Right lobe of liver (tissue), 6 donors: ENCODE measurements at regions not wholly inside any gene's neighbourhood (a gene's known extent, or its start where the extent isn't known, plus 50 kb on each side); places are given as distances from the start of the nearest gene placed in this dataset.
"Not testable (repeated sequence)": the region's sequence is repeated elsewhere in the genome, so short reads cannot be mapped to it uniquely, and the experiment has no call there.

Experiments
- ATAC-seq, 4 donors: fragments of 200-7000 bp; cut with Tn5 transposase; one replicate each; pipeline ENCODE4 v1.9.1; 2020; ENCODE audit warnings: mild to moderate bottlenecking in 4 of 4, moderate library complexity in 4 of 4
- DNase-seq, 3 donors: peaks; one replicate each; pipeline ENCODE4 v3.0.0-alpha.2; 2020
- H3K27ac ChIP-seq, 3 donors: fragments of 200-600 bp; one replicate each; pipeline ENCODE4 v1.8.0; 2022
- H3K27me3 ChIP-seq, 2 donors: fragments of 200-600 bp; one replicate each; pipeline ENCODE4 v1.8.0; 2022
- H3K36me3 ChIP-seq, 4 donors: fragments of 200-600 bp; sonication (generic) in 1 of 4; one replicate each; pipeline versions ENCODE4 v1.5.1 to v1.8.0; 2017 to 2022; ENCODE audit warnings: control low read depth in 1 of 4
- H3K4me1 ChIP-seq, 4 donors: fragments of 200-600 bp; sonication (generic) in 1 of 4; one replicate each; pipeline versions ENCODE4 v1.5.1 to v1.8.0; 2017 to 2022; ENCODE audit warnings: control low read depth in 1 of 4
- H3K4me3 ChIP-seq, 3 donors: fragments of 200-600 bp; one replicate each; pipeline ENCODE4 v1.8.0; 2022
- H3K9me3 ChIP-seq, 4 donors: fragments of 200-600 bp; sonication (generic) in 1 of 4; one replicate each; pipeline versions ENCODE4 v1.5.1 to v1.8.0; 2017 to 2022; ENCODE audit warnings: control low read depth in 1 of 4
- POLR2A ChIP-seq: fragments of 450-650 bp; IDR thresholded peaks from one replicate; pipeline ENCODE4 v1.6.1; 2017; ENCODE audit warnings: antibody characterized with exemption, mild to moderate bottlenecking
- WGBS: methylation state at CpG from one replicate; pipeline ENCODE4 v1.1.6; 2018; ENCODE audit warnings: low coverage, low lambda C conversion rate; ENCODE audit not compliant: insufficient coverage; ENCODE audit errors: missing lambda C conversion rate; 5-methylcytosine and 5-hydroxymethylcytosine counted together
- intact Hi-C, 2 donors: fragments of 100-400 bp; cut with DNase I; formaldehyde crosslinking; loops; one replicate each; pipeline versions ENCODE4 v1.11.2 to v1.14.1; 2022
- TF ChIP-seq, protein P1 (sequence below), 4 donors: fragments of 200-600 bp in 3 of 4; fragments of 450-650 bp in 1 of 4; IDR thresholded peaks; one replicate each; pipeline versions ENCODE4 v1.5.1 to v1.8.0; 2016 to 2022; ENCODE audit warnings: antibody characterized with exemption in 4 of 4, mild to moderate bottlenecking in 2 of 4
- donor health status: DM: no; HTN: yes; CAD: no.
- donor health status: DM: no; HTN: no; CAD: no.
- donor health status: DM: no; HTN: no; CAD: no.
- donor health status: DM: no; HTN: yes; CAD: no.
- donor health status: DM: no; HTN: yes; CAD: no.

DNA sequence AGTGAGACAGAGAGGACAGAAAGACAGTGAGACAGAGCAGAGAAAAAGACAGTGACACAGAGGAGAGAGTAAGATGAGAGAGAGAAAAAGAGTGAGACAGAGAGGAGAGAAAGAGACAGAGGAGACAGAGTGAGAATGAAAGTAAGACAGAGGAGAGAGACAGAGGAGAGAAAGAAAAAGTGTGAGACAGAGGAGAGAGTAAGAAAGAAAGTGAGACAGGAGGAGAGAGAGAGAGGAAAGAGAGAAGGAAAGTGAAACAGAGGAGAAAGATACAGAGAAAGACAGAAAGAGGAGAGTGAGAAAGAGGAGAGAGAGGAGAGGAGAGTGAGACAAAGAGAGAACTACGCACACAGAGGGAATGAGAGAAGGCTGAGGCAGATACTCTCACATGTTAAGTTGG, 411.6 kb upstream of the USP9Y start:
- Histone ChIP-seq H3K9me3 (no peaks in the 10 kb centered on the region), H3K4me3 (no peak overlapping the region), H3K36me3 (no peaks in the 10 kb centered on the region), H3K4me1 (no peaks in the 10 kb centered on the region), H3K27me3 (no peaks in the 10 kb centered on the region), H3K27ac (no peak overlapping the region)
- DNase-seq (no peak), ATAC-seq (no peak)
- no CpG with 5 or more reads among the region's 1 CpG for WGBS
- no peak for TF ChIP-seq POLR2A
- intact Hi-C loops = no loop called here

DNA sequence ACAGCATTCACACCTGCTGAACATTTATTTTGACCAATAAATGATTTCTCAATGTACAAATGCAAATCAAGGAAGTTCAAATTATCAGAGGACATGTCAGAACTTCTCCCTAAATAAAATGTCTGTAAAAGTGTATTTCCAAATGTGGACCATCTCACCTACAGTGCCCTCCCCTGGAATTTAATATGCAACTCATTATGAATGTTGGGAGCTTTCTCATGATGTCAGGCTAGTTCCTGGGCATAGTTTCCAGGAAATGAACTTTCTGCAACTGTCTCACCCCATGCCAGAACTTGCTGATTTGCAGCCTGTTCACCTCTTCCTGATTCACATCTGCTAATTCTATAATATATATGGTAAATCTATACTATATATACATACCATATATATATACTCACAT, 408.5 kb upstream of the USP9Y start:
- Histone ChIP-seq H3K36me3 (no peaks in the 10 kb centered on the region), H3K4me3 (no peak overlapping the region), H3K27me3 (no peaks in the 10 kb centered on the region), H3K4me1 (no peaks in the 10 kb centered on the region), H3K9me3 (no peaks in the 10 kb centered on the region), H3K27ac (no peak overlapping the region)
- TF ChIP-seq POLR2A = no peak
- TF ChIP-seq, protein P1, sequence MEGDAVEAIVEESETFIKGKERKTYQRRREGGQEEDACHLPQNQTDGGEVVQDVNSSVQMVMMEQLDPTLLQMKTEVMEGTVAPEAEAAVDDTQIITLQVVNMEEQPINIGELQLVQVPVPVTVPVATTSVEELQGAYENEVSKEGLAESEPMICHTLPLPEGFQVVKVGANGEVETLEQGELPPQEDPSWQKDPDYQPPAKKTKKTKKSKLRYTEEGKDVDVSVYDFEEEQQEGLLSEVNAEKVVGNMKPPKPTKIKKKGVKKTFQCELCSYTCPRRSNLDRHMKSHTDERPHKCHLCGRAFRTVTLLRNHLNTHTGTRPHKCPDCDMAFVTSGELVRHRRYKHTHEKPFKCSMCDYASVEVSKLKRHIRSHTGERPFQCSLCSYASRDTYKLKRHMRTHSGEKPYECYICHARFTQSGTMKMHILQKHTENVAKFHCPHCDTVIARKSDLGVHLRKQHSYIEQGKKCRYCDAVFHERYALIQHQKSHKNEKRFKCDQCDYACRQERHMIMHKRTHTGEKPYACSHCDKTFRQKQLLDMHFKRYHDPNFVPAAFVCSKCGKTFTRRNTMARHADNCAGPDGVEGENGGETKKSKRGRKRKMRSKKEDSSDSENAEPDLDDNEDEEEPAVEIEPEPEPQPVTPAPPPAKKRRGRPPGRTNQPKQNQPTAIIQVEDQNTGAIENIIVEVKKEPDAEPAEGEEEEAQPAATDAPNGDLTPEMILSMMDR (IDR thresholded peaks at IDR 0.05) = no peak
- ATAC-seq (no peak), DNase-seq (no peak)
- intact Hi-C loops = no loop called here

DNA sequence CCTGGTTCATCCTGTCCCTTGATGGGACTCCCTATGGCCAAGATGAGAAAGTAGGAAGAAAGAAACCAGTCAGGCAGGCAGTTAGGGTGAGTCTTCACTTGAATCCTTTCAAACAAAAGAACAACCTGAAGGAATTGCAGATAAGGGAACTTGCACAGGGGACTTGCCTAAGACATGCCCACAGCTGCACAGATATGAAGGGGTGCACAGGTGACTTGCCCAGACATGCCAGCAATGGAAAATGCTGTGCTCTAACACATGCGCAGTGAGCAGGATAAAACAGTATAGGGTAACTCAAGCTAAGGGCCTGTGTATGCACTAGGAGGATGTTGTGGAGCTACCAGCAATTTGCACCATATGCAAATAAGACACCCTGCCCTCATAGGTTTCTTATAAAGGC, 404.6 kb upstream of the USP9Y start:
- Histone ChIP-seq H3K4me3 (no peak overlapping the region), H3K27ac (no peak overlapping the region), H3K27me3 (no peaks in the 10 kb centered on the region), H3K36me3 (no peaks in the 10 kb centered on the region), H3K4me1 (no peaks in the 10 kb centered on the region), H3K9me3 (no peaks in the 10 kb centered on the region)
- no CpG with 5 or more reads among the region's 1 CpG for WGBS
- DNase-seq = no peak
- intact Hi-C loops = no loop called here
- no peak for ATAC-seq
- no peak for TF ChIP-seq POLR2A
- TF ChIP-seq, protein P1 (IDR thresholded peaks at IDR 0.05) = no peak

DNA sequence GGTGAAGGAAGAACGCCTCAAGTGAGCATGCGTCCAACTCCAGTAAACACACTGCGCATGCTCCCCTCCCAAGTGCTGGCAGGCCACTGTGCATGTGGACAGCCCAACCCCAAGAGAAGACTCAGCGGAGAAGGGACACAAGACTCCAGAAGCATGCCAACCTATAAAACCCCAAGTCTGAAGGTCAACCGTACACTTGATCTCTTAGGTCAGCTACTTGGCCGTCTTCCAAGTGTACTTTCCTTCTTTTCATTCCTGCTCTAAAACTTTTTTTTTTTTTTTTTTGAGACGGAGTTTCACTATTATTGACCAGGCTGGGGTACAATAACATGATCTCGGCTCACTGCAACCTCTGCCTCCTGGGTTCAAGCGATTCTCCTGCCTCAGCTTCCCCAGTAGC, 401.2 kb upstream of the USP9Y start:
- H3K9me3 ChIP-seq, intact Hi-C loops, DNase-seq, ATAC-seq, H3K4me3 ChIP-seq, H3K4me1 ChIP-seq, H3K27ac ChIP-seq, H3K27me3 ChIP-seq, H3K36me3 ChIP-seq: not testable (repeated sequence)
- WGBS = no CpG with 5 or more reads among the region's 9 CpGs

DNA sequence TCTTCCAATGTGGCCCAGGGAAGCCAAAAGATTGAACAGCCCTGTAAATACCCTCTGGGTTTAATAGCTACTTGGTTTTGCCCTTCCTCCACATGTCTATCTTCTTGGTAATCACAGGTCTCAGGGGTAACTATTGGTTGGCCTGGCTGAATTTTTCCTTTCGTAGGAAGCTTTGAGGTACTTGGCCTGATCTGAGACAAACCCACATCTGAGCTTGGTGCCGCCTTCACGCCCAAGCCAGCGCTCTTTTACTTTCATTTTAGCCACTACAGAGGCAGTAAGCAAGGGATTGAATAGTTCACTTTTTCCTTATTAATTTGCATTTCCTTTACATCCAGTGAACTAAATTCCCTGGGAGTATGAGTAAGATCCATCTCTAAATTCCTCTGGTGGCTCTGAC, 397.6 kb upstream of the USP9Y start:
- H3K27ac ChIP-seq = no peak overlapping the region
- no CpG with 5 or more reads among the region's 4 CpGs for WGBS
- TF ChIP-seq, protein P1 (IDR thresholded peaks at IDR 0.05) = no peak
- no peak for TF ChIP-seq POLR2A

DNA sequence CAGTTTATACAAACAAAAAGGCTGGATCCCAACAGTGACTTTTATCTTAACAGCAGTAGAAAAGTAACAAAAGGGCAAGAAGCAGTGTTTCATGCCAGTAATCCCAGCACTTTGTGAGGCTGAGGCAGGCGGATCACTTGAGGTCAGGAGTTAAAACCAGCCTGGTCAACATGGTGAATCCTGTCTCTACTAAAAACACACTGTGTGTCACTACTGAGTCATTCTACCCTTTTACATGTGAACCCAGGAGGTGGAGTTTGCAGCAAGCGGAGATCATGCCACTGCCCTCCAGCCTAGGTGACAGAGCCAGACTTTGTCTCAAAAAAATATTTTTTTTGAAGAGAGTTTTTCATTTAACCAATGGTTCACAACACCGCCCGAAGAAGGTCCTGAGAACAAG, 395.6 kb upstream of the USP9Y start:
- TF ChIP-seq, protein P1 (IDR thresholded peaks at IDR 0.05) = no peak
- TF ChIP-seq POLR2A = no peak
- Histone ChIP-seq H3K36me3 (no peaks in the 10 kb centered on the region), H3K4me3 (no peak overlapping the region), H3K27ac (no peak overlapping the region), H3K27me3 (no peaks in the 10 kb centered on the region), H3K9me3 (no peaks in the 10 kb centered on the region), H3K4me1 (no peaks in the 10 kb centered on the region)
- ATAC-seq = no peak
- DNase-seq = no peak
- intact Hi-C loops = no loop called here
- no CpG with 5 or more reads among the region's 4 CpGs for WGBS

More for the DNA sequence above, 397.6 kb upstream of the USP9Y start:
- DNase-seq (no peak), ATAC-seq (no peak)
- H3K9me3 ChIP-seq = no peaks in the 10 kb centered on the region
- no peaks in the 10 kb centered on the region for H3K4me1 ChIP-seq
- intact Hi-C loops = no loop called here
- no peak overlapping the region for H3K4me3 ChIP-seq
- H3K27me3 ChIP-seq = no peaks in the 10 kb centered on the region
- H3K36me3 ChIP-seq = no peaks in the 10 kb centered on the region
